ENCODE measurements at regions not wholly inside any gene's neighbourhood (a gene's known extent, or its start where the extent isn't known, plus 50 kb on each side); places are given as distances from the start of the nearest gene placed in this dataset.

DNA sequence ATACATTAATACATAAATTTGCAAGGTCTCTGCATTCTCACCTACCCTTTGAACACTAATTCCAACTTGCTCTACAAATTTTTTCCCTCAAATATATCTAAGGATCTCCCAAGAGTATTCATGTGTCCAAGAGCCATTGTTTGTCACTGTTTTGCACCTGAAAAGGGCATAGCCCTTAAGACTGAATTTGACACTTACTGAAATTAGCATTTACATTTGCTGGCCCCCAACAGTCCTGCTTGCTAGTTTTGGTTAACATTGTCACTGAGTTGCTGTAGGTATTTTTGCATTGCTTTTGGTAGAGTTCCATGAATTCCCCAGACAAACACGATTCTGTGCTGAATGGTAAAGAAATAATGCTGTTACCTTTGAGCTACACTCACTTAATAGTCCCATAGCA is 57.3 kb downstream of the KCNA4 start:
- no peak for DNase-seq (ENCODE audit: low spot score)

DNA sequence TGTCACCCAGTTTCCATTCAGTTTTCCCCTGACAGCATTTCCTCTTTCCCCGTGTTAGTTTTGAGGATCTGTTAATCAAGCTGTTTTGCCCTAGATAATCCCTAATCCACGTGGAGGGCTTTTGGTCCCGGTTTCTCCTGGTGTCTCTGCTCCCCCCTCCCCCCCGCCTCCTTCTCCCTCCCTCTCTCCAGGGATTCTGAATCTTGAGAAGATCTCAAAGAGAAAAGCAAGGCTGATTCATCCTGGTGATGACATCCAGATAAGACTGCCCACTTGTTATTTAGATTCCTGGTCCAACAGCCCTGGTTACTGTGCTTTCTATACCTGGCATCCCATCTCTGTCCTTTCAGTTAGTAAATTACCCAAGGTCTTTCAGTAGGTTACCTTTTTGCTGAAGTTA is 59.4 kb downstream of the KCNA4 start:
- no peak for DNase-seq (ENCODE audit: low spot score)

DNA sequence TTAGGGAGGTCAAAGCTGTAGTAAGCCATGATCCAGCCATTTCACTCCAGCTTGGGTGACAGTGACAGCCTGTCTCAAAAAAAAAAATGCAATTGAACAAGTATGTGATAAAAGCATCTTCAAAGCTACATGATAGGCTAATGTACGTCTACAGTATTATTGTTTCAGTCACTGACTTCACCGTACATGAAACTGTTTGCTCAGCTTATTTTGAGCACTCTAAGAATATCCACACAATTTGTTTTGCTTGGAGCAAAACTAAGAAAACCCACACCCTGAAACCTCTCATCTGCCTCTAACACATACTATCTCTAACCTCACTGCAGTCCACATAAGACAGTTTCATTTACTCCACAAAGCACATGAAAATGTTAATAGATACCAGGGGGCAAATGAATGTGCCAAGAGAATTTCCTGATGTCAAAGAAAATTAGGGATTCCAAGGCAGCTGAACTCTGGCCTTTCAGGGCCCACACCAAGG is 60.7 kb downstream of the KCNA4 start:
- no peak for DNase-seq (ENCODE audit: low spot score)

DNA sequence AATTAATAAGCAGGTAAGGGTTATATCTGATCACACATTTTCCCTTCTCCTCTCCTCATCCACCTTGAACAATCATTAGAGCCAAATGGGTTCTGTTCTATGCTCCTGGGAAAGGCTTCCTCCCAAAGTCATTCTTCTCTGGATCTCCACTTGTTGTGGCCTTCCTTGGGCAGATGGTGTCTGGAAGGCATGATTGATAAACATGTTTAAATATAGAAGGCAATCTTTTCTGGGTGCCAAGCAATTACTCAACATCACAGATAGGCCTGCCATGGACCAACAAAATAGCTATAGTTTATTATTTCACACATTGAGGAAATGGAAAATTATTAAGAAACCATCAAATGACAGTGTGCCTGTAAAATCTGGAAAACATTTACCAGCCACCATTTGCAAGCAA is 73.5 kb downstream of the KCNA4 start:
- no peak for DNase-seq (ENCODE audit: low spot score)

DNA sequence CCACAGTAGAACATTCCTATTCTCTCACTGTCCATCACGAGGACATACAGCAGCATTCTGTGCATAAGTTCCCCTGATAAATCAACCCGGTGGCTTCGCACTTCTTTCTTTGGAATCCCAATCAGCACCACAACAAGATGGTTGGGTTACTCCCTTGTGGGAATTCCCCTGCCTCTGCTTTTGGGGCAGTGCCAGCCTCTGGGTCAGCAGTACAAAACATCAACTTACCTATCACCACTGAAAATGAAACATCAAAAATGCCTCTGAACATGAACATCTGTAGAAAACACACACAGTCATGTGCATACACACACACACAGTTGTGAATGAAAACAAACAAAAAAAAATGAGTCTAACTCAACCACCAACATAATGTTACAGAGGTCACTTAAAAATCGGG is 79.3 kb downstream of the KCNA4 start:
- DNase-seq (ENCODE audit: low spot score): no peak

DNA sequence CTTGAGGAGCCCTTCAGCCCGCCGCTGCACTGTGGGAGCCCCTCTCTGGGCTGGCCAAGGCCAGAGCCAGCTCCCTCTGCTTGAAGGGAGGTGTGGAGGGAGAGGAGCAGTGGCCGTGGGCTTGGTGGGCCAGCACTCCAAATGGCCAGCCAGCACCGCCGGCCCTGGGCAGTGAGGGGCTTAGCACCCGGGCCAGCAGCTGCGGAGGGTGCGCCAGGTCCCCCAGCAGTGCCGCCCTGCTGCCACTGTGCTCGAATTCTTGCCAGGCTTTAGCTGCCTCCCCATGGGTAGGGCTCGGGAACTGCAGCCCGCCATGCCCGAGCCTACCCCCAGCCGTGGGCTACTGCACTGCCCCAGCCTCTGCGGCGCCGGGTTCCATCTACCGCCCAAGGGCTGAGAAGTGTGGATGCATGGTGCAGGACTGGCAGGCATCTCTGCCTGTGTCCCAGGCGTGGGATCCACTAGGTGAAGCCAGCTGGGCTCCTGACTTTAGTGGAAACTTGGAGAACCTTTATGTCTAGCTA is 82.7 kb downstream of the KCNA4 start:
- no peak for DNase-seq (ENCODE audit: low spot score)

DNA sequence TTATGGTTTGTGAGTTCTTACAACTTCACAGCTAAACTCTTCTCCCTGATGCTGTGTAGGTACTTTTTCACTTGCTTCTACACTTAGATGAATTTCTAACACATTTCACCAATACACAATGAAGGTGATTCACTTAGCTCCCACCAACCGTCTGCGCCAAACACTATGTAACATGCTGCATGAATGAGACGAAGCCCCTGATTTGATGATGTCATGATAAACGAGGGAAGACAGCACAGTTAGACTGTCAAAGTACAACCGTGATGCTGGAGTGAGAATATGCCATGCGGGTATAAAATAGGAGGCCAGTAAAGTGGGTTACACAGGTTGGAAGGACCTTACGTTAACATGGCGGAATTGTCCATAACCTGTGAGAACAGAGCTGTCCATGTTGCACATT is 100.8 kb downstream of the KCNA4 start:
- no peak for DNase-seq (ENCODE audit: low spot score)

DNA sequence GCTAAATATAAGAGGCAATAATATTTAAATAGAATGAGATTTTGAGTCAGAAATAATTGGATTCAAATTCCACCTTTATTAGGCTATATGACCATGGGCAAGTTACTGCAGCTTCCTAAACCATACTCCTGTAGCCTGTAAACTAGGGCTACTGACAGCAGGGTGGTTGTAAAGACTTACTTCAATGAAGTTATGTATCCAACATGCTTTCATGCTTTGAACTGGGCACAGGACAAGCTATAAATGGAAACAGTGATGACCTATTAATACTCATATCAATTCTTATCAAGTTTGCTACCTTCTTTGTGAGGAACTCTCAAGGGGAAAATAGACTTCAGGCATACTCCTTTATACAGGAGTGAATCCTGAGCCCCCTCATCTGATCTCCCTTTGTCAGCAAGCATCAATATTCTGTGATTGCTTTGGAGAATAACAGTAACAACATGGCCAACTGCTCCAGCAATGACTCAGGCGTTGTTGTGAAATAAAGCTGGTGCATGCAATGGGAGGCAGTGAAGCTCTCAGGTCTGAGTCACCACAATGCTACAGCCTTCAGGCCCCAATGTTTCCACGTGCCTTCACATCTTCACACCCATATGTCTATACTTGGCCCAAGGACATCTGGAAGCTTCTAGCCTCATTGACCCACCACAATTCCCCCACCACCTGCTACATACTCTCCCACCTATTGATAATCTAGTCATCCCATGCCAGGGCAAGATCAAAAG is 102.5 kb downstream of the KCNA4 start:
- DNase-seq (ENCODE audit: low spot score): no peak

DNA sequence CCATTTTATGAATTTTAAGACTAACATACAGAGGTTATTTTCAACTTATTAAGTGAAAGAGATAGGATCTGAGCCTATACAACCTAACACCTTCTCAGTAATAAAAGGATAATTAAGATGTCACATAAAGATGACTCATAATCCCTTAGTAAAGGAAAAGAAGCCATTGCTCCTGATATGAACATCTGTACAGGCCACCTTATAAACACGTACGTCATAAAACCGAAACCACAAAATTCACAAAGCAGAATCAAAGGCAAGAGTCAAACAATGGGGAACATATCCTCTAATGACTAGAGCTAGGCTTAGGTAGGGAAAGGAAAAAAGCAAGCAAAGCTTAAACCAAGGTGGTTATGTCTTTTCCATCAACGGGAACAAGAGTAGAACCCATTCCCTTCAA is 103.5 kb downstream of the KCNA4 start:
- DNase-seq (ENCODE audit: low spot score): no peak

DNA sequence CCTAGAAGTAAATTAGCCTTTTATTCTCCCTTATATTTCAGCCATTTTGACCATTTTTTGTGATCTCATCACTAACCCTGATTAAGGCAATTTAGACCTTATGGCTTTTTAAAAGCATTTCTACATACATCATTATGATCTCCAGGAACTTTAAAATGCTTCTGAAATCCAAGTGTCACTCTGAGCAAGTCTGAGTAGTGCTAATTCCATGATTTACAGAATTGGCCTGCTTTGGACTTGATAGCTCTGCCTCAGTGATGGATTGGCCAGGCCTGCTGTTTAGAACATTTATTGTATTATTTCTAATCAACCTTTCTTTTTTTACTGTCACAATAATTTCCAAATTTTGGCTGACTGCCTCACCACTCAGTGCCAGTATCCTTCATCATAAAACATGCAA is 116.4 kb downstream of the KCNA4 start:
- DNase-seq (ENCODE audit: low spot score): no peak

DNA sequence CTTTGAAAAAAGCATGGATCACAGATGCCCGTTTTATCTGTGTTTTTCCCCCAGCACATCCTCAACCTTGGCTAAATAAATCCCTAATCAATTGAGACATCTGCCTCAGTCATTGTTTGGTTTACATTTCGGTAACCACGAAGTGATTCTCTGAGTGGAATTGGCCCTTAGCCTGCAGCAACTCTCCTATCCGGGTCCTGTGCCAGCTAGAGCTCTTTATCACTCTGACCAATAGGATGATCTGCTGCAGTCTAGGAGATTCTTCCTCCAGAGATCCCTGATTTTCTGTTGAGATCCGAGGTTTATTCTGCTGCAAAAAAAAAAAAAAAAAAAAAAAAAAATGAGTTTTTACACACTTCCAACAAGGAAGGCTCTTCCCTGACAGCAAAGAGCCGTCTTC is 137.3 kb downstream of the KCNA4 start:
- no peak for DNase-seq (ENCODE audit: low spot score)

DNA sequence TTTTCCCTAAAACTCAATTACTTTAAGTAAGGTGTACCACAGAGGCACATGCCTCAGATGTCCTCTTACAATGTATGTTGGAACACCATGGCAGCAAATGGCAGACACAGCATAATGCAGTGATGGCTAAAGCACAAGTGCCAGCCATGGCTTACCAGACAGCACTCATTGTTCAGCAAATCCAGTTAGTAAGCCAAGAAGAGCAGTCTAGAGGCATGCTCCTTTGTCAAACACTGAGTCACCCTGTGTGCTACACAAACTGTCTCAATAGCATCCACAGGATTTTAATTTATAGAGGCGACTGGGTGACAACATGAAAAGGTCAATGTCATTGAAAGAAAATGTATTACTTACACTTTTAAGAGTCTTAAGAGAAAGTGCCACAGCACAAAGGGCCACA is 140.6 kb downstream of the KCNA4 start:
- no peak for DNase-seq (ENCODE audit: low spot score)

DNA sequence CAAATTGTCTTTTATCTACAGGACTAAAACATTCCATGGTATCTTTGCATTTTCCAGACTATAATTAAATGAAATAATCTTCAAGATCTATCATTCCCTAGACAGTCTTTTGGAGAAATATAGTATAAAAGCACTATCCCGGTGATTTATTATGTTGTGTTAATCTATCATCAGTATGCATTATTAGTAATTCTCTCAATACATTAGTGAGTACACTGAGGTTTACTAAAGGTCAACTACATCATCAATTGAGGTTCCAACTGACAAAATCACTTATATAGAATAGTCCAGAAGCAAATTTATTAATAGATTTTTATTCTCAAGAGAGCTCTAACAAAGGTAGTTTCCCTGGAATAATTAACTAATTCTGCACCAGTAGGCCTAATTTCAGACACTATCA is 169.6 kb downstream of the KCNA4 start:
- DNase-seq (ENCODE audit: low spot score): no peak

DNA sequence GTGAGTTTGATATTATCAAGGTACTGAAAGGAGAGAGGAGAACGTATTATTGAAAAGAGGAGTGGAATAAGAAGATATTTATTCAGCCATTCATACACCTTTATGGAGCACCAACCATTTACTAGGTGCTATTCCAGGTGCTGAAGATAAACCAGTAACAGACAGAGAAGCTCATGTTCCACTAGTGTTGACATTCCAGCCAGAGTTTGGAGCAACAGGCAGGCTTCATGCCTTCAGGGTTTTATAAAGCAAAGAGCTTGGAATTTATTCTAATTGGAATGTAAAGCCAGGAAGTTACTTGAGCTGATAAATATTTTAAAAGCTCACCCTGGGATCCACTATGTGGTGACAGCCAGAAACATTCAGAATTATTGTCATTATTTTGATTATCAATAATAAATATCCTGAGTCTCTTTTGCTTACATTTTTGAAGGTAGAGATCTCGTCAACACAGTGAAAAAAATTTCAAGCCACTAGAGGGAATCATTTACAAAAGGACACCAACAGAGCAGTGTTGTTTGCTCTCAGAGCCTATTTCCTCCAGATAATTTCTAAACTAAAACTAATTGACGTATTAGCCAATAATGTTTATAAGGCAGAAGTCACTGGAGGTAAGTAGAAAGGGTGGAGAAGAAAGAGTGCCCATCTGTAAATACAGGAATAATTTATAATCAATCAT is 172.0 kb downstream of the KCNA4 start:
- no peak for DNase-seq (ENCODE audit: low spot score)

DNA sequence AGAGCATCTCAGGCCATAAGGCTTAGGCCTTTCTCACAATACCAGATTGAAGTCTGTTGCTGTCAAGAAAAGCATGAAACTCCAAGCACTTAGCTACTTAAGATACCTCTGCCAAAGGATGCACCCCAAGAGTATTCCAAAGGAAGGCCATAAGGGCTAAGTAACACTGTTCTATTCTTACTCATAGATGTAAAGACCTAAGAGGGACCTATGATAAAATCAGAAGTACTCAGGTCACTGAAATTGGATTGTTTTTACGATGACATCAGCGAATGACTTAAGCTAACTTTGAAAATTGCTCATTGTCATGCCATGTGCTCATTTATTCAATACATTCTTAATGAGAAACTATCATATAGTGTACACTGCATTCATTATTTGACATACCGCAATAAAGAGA is 172.8 kb downstream of the KCNA4 start:
- no peak for DNase-seq (ENCODE audit: low spot score)

DNA sequence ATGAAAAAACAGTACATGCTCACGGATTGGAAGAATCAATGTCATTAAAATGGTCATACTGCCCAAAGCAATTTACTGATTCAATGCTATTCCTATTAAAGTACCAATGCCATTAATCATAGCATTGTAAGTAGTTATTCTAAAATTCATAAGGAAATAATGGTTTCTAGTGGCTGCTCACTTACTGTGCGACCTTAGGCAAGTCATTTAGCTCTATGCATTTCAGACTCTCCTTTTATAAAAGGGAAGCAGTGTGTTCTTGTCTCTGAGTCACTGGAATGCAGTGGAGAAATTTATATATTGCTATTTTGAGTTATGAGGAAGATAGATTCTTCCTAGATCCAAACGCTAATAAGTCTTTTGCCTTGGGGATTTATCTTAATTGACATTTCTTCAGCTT is 174.8 kb downstream of the KCNA4 start:
- no peak for DNase-seq (ENCODE audit: low spot score)

DNA sequence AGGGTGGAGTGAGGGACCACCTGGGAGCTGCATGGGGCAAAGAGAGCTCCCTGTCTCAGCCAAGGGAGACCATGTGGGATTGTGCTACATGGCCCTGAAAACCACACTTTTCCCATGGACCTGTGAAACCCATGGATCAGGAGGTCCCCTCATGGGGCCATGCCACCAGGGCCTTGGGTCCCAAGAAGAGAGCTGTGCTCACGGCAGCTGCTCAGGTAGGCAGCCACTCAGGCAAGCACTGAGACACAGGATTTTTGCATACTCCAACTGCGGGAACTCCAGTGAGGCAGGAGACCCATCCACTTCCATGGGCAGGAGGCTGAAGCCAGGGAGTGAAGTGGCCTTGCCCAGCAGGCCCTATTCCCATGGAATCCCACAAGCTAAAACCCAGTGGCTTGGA is 190.0 kb downstream of the KCNA4 start:
- DNase-seq (ENCODE audit: low spot score): no peak

DNA sequence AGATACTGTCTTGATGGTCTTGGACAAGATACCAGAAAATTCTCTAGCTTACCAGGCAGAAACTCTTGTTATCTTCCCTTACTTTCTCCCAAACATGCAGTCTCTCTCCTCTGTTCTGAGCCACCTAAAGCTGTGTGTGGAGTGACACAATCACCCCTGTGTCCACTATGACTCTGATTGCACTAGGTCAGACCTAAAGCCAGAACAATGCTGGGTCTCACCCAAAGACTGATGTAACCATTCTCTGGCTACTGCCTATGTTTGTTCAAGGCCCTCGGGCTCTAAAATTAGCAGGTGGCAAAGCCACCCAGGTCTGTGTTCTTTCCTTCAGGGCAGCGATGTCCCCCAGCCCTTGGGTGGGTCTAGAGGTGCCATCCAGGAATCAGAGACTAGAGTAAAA is 200.5 kb downstream of the KCNA4 start:
- DNase-seq (ENCODE audit: low spot score): no peak

DNA sequence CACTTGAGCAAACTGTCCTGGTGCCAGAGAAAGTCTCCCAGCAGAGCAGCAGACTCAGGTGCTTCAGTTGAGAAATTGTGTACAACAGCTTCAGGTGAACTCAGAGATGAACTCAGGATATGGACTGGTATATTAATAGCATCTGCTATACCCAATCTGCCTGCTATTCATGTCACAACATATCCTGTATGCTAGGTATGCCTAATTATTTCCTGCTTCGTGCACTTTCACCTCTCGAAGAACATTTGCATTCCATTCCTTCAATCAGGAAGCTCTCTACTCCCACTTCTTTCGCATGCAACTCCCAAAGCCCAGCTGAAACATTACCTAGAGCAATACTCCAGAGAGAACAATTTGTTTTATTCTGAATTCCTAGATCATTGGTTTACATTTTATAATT is 207.7 kb downstream of the KCNA4 start:
- DNase-seq (ENCODE audit: low spot score): no peak

DNA sequence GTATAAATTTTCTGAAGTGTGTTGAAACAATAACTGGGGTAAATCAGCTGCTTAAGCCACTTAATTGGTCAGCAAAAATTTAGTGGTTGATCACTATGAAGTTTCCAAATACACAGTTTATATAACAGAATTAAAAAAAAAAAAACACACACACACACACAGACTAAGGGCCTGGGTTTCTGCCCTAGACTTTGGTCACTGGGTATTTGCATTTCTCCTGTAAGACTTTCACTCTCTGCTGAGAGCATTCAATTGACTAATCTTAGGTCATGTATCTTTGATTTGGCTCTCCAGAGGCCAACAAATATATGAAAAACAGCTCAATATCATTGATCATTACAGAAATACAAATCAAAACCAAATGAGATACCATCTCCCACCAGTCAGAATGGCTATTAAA is 214.3 kb downstream of the KCNA4 start:
- DNase-seq (ENCODE audit: low spot score): no peak

DNA sequence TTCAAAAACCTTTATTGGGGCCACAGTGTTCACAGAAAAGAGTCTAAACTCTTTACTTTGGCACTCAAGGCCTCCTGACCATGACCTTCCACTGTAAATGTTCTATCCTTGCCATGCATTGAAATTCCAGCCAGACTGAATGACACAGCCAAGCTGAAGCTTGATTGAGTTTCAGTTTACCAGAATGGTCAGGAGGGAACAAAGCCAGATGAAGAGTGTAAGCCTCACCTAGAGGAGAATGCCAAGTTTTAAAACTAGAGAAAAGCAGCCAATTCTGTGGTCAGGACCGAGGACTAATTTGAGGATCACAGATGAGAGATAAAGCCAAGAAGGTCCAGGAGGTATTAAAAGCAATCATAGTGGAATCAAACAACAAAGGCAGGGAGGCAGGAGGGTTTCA is 215.3 kb downstream of the KCNA4 start:
- DNase-seq (ENCODE audit: low spot score): no peak

DNA sequence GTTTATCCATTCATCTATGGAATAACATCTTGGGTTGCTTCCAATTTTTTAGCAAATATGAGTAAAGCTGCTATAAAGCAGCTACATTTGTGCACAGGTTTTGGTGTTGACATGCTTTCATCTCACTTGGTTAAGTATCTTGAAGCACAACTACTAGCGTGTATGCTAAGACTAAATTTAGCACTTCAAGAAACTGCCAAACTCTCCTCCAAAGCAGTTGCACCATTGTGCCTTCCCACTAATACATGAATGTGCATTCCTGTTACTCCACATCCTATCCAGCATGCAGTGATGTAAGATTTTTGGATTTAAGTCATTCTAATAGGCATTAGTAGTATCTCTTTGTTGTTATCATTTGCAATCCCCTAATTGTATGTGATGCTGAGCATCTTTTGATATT is 230.7 kb downstream of the KCNA4 start:
- no peak for DNase-seq (ENCODE audit: low spot score)

DNA sequence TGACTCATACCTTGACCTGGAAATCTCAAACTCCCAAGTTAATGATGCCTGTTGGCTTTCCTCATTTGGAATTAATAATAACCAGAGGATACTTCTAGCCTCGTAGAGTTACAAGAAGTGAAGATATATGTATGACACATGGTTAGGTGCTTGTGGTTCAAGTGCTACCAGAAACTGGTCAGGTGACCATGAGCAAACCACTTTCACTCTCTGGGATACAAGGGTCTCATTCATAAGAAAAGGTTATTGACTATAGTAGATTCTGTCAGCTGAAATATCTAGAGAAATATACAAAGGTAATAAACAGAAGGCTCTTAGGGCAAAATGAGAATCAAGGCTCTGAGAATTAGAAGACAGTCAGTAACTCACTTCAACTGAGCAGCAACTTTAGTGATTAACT is 233.3 kb downstream of the KCNA4 start:
- no peak for DNase-seq (ENCODE audit: low spot score)

DNA sequence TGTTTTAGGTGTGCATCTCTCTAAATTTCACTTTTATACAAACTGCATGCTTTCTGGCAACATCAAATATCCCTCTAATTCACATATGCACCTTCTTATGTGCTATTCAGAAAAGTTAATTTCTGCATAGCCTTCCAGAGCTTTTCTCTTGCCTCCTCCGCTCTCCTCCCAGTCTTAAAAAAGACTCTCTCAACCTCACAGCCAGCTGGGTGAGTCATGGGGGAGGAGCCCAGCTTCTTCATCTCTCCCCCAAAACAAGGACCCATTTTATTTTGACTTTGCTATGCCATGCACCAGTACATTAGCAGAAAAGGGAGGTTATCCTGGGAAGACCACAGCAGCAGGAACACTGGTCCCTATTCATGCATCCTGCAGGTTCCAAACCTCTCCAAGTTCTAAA is 234.4 kb downstream of the KCNA4 start:
- no peak for DNase-seq (ENCODE audit: low spot score)

Data from HuH-7 (cell line).